Fibroblast of lung (primary cell): ENCODE measurements at regions not wholly inside any gene's neighbourhood (a gene's known extent, or its start where the extent isn't known, plus 50 kb on each side); places are given as distances from the start of the nearest gene placed in this dataset.

Experiments
- DNase-seq, 2 donors: peaks; one replicate each; pipeline versions ENCODE4 v3.0.0 to v3.0.0-alpha.2; 2010; ENCODE audit warnings: low read depth in 2 of 2
- H2AFZ ChIP-seq: 2 replicates; pipeline ENCODE4 v1.5.1; 2012; ENCODE audit warnings: low read length, control low read depth, inconsistent platforms
- H3K27ac ChIP-seq: 2 replicates; pipeline ENCODE4 v1.5.1; 2011; ENCODE audit warnings: low read length, control low read depth; ENCODE audit not compliant: insufficient read depth
- H3K27me3 ChIP-seq: 2 replicates; pipeline ENCODE4 v1.5.1; 2011; ENCODE audit warnings: mild to moderate bottlenecking, low read length; ENCODE audit not compliant: control insufficient read depth, insufficient read depth
- H3K36me3 ChIP-seq: 2 replicates; pipeline ENCODE4 v1.5.1; 2011; ENCODE audit warnings: low read length; ENCODE audit not compliant: control insufficient read depth, insufficient read depth
- H3K4me1 ChIP-seq: 2 replicates; pipeline ENCODE4 v1.5.1; 2011; ENCODE audit warnings: low read length; ENCODE audit not compliant: control insufficient read depth, insufficient read depth; ENCODE audit errors: extremely low read depth
- H3K4me2 ChIP-seq: 2 replicates; pipeline ENCODE4 v1.5.1; 2011; ENCODE audit warnings: low read length, control low read depth; ENCODE audit not compliant: insufficient read depth; ENCODE audit errors: extremely low read depth
- H3K4me3 ChIP-seq, 4 experiments: fragments of 200-600 bp in 1 of 4; sonication (generic) in 1 of 4; replicated peaks in 1 of 4; 2 replicates each; pipeline ENCODE4 v1.5.1; 2011 to 2016; ENCODE audit warnings: low read length in 4 of 4, low read depth in 3 of 4, mild to moderate bottlenecking in 3 of 4, control low read depth in 2 of 4, inconsistent platforms in 1 of 4, mixed read lengths in 1 of 4; ENCODE audit not compliant: insufficient read depth in 1 of 4; ENCODE audit errors: control extremely low read depth in 1 of 4
- H3K79me2 ChIP-seq: 2 replicates; pipeline ENCODE4 v1.5.1; 2012; ENCODE audit warnings: mild to moderate bottlenecking, low read length, inconsistent platforms; ENCODE audit not compliant: control insufficient read depth, insufficient read depth
- H3K9ac ChIP-seq: 2 replicates; pipeline ENCODE4 v1.5.1; 2011; ENCODE audit warnings: mild to moderate bottlenecking, low read length, control low read depth; ENCODE audit not compliant: insufficient read depth
- H3K9me3 ChIP-seq: 2 replicates; pipeline ENCODE4 v1.5.1; 2012; ENCODE audit warnings: low read depth, low read length; ENCODE audit not compliant: control insufficient read depth, insufficient read depth
- H4K20me1 ChIP-seq: 2 replicates; pipeline ENCODE4 v1.5.1; 2011; ENCODE audit warnings: low read length; ENCODE audit not compliant: control insufficient read depth, insufficient read depth; ENCODE audit errors: extremely low read depth
- CTCF ChIP-seq, 2 donors: IDR thresholded peaks in 1 of 2; conservative IDR thresholded peaks in 1 of 2; 1 replicate in 1 of 2; 2 replicates in 1 of 2; pipeline ENCODE4 v1.5.1; 2011 to 2012; ENCODE audit warnings: low read length in 2 of 2, control low read depth in 1 of 2, inconsistent platforms in 1 of 2, low read depth in 1 of 2, mild to moderate bottlenecking in 1 of 2
- EZH2 ChIP-seq: IDR thresholded peaks from 2 replicates; pipeline ENCODE4 v1.5.1; 2012; ENCODE audit warnings: low read length, control low read depth, mild to moderate bottlenecking; ENCODE audit errors: missing control alignments

GRCh38 chr6:103769431-103769830 is 1090.3 kb downstream of the HACE1 start:
- no peaks in the 10 kb centered on the region for H3K4me1 ChIP-seq
- TF ChIP-seq CTCF (conservative IDR thresholded peaks at IDR 0.05 in 1 of 2, IDR thresholded peaks at IDR 0.05 in 1 of 2; ENCODE audit: low read depth in 1 of 2, low read length in 2 of 2) (no peak), EZH2 (no peak)
- H3K27me3 ChIP-seq, result no peaks in the 10 kb centered on the region
- H3K4me3 ChIP-seq, result no peak overlapping the region
- DNase-seq, result no peak
- no peak overlapping the region for H3K4me2 ChIP-seq
- no peaks in the 10 kb centered on the region for H3K9me3 ChIP-seq
- no peak overlapping the region for H2AFZ ChIP-seq
- no peaks in the 10 kb centered on the region for H3K36me3 ChIP-seq
- H4K20me1 ChIP-seq, result no peaks in the 10 kb centered on the region
- H3K79me2 ChIP-seq, result no peaks in the 10 kb centered on the region
- no peak overlapping the region for H3K9ac ChIP-seq
- H3K27ac ChIP-seq, result no peak overlapping the region

GRCh38 chr6:103750603-103751002 is 1109.1 kb downstream of the HACE1 start:
- Histone ChIP-seq H3K9me3 (no peaks in the 10 kb centered on the region), H2AFZ (no peak overlapping the region), H3K4me3 (no peak overlapping the region), H3K36me3 (no peaks in the 10 kb centered on the region), H3K27me3 (no peaks in the 10 kb centered on the region), H3K4me2 (no peak overlapping the region), H3K27ac (no peak overlapping the region), H3K9ac (no peak overlapping the region), H3K79me2 (no peaks in the 10 kb centered on the region), H3K4me1 (no peaks in the 10 kb centered on the region), H4K20me1 (no peaks in the 10 kb centered on the region)
- no peak for TF ChIP-seq CTCF (conservative IDR thresholded peaks at IDR 0.05 in 1 of 2, IDR thresholded peaks at IDR 0.05 in 1 of 2; ENCODE audit: low read depth in 1 of 2, low read length in 2 of 2)
- no peak for TF ChIP-seq EZH2
- no peak for DNase-seq

- Histone ChIP-seq H2AFZ (no peak overlapping the region), H3K79me2 (no peaks in the 10 kb centered on the region), H3K4me3 (no peak overlapping the region), H3K4me1 (no peaks in the 10 kb centered on the region), H3K9me3 (no peaks in the 10 kb centered on the region), H4K20me1 (no peaks in the 10 kb centered on the region), H3K4me2 (no peak overlapping the region), H3K27ac (no peak overlapping the region), H3K27me3 (no peaks in the 10 kb centered on the region), H3K9ac (no peak overlapping the region), H3K36me3 (no peaks in the 10 kb centered on the region)
- no peak for TF ChIP-seq CTCF (conservative IDR thresholded peaks at IDR 0.05 in 1 of 2, IDR thresholded peaks at IDR 0.05 in 1 of 2; ENCODE audit: low read depth in 1 of 2, low read length in 2 of 2)
- DNase-seq, result no peak
Measured at GRCh38 chr6:103734016-103734415, 1125.7 kb downstream of the HACE1 start.
